Astrocyte of the cerebellum (primary cell): ENCODE measurements at regions not wholly inside any gene's neighbourhood (a gene's known extent, or its start where the extent isn't known, plus 50 kb on each side); places are given as distances from the start of the nearest gene placed in this dataset.

ENCODE experiments used
- DNase-seq: peaks from one replicate; pipeline ENCODE4 v3.0.0-alpha.2; 2011; ENCODE audit warnings: low read depth
- H3K4me3 ChIP-seq: 2 replicates; pipeline ENCODE4 v1.5.1; 2011; ENCODE audit warnings: mild to moderate bottlenecking, low read depth, low read length, moderate library complexity
- CTCF ChIP-seq: IDR thresholded peaks from 2 replicates; pipeline ENCODE4 v1.5.1; 2012; ENCODE audit warnings: low read length, low read depth, moderate library complexity, mild to moderate bottlenecking; ENCODE audit errors: missing control alignments
- in situ Hi-C: cut with HindIII; loops from 2 replicates; pipeline ENCODE4 v1.10.0; 2017; ENCODE audit warnings: low sequenced_read_pairs

DNA sequence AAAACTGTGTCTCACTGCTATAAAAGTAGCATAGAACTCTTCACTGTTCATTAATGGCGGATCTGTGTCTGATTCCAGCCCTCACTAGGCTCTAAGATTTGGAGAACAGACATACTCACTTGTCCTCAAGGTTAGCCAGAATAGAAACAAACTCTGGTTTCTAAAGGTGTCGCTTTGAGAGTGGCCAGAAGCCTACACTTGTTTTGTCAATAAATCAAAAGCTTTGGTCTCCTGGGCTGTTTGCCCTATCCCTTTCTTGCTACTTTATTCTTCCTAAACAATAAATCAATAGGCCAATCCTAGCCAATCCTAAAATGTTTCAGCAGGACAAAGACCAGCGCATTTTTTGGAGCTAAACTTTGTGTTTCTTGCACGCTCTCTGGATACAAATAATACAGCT, 1064.6 kb upstream of the CHAC2 start:
- in situ Hi-C loops, result no loop called here
- no peak for DNase-seq

DNA sequence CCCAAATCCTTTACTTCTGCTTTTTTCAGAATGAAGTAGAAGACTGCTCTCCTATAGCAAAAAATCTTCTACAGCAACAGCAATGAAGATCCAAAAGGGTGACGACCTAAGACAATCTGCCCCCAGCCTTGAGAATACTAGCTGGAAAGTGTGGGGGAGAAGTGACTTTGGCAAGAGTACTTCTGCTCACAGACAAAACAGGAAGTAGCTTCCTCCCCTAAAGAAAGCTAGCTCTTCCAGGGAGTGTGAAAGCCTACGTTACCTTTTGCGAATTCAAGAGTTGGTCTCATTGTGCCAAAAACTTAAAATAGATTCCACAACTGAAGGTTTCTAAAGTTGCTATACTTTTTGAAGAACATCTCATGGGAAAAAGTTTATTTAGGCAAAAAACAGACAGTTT, 1069.2 kb upstream of the CHAC2 start:
- in situ Hi-C loops, result no loop called here
- TF ChIP-seq CTCF, result no peak
- no peak overlapping the region for H3K4me3 ChIP-seq
- DNase-seq, result no peak

More for the DNA sequence above, 1064.6 kb upstream of the CHAC2 start:
- TF ChIP-seq CTCF, result no peak
- no peak overlapping the region for H3K4me3 ChIP-seq

DNA sequence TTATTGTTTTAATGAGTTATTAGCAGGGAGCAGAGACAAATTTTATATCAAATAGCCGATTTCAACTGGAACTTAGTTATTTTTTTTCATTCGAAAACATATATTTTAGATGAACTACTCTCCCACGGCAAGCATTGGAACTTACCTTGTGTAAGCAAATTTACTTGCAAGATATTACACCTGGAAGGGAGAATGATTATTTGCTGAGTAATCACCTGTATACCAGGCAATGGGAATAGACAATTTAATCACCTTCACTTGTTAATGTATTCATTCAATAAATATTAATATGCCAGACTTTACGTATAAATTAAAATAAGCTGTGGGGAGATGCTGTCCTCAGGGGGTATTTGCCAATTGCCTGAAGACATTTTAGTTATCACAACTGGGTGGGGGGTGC, 1069.9 kb upstream of the CHAC2 start:
- DNase-seq, result no peak
- in situ Hi-C loops, result no loop called here
- TF ChIP-seq CTCF, result no peak
- H3K4me3 ChIP-seq, result no peak overlapping the region

DNA sequence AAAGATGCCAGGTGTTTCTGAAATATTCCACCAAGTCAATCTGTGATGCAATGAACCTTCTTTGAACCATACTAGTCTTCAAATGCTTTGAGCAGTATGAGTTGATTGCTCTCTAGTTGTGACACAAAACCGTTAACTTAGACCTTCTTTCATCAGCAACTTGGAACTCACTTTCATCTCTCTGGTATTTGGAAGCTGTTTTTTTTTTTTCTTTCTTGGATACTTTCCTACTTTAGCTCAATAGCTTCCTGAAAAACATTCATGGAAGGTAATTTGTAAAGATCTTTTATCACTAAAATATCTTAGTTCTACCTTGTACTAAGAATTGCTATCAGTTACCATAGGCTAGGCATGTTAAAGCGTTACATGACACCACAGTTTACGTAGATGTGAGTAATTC, 1071.9 kb upstream of the CHAC2 start:
- DNase-seq, result no peak
- in situ Hi-C loops, result no loop called here
- no peak overlapping the region for H3K4me3 ChIP-seq
- no peak for TF ChIP-seq CTCF

GRCh38 chr2:52686935-52687334, 1080.7 kb upstream of the CHAC2 start:
- no peak for DNase-seq
- no peak for TF ChIP-seq CTCF

DNA sequence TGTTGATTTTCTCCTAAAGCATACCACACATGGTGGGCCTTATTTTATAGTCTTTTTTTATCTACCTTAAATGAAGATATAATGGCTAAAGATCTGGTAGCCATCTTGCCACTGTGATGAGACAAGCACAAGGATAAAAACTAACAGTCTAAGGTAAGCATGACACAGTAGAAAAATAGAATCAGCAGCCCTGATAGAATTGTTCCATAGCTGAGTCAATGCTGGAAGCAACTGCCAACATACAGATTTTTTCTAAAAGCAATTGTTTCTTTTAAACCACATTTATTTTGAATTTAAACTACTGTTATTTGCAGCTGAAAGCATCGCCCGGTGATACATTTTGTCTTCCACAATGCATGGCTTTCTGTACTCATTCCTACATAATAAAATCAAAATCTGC, 1091.5 kb upstream of the CHAC2 start:
- in situ Hi-C loops, result no loop called here
- peak; percentile 6 for DNase-seq
- H3K4me3 ChIP-seq, result no peak overlapping the region
- no peak for TF ChIP-seq CTCF

More at GRCh38 chr2:52686935-52687334, 1080.7 kb upstream of the CHAC2 start:
- in situ Hi-C loops, result no loop called here
- H3K4me3 ChIP-seq, result no peak overlapping the region

DNA sequence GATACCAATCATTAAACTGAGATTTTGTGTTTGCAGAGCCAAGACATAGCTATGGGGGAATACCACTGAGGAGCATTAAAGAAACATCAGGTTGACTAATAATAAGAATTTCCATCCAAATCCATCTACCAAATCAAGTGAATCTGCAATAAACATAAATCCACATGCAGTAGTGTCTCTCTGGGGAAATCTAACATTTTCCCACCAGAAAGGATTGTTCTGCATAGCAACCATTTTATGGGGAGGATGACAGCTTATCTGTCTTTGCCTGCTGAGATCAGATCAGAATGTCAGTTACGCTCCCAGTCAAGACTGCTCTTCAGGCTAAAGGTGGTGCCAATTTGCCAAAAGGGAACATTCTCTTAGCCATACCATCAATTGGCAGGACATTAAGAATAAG, 1098.9 kb upstream of the CHAC2 start:
- in situ Hi-C loops, result no loop called here
- DNase-seq, result no peak
- no peak overlapping the region for H3K4me3 ChIP-seq
- TF ChIP-seq CTCF, result no peak
